Activated T-cell treated with anti-CD3 and anti-CD28 coated beads, Interleukin-2, amount 50 U/mL, for 1 hour (primary cell): ENCODE measurements at regions not wholly inside any gene's neighbourhood (a gene's known extent, or its start where the extent isn't known, plus 50 kb on each side); places are given as distances from the start of the nearest gene placed in this dataset.
"Not testable (repeated sequence)": the region's sequence is repeated elsewhere in the genome, so short reads cannot be mapped to it uniquely, and the experiment has no call there.

Experiments
- DNase-seq: peaks from one replicate; pipeline ENCODE4 v3.0.0-alpha.2; 2020

DNA sequence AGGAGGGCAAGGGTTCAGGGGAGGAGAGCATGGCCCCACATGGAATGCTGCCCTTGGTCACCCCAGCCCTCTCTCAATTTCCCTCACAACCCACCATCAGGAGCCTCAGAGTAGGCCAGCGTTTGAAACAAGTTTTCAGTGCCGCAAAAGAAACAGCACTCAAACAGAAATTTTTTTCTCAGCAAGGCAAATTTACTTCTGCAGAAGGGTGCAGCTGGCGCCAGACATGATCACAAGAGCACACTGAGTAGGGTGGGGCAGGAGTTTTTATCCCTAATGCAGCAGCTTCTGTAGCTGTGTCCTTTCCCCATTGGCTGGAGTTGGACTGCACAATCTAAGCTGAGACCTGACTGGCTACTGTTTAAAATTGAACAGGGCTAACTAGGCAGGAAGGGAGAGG is 287.8 kb upstream of the CDYL start:
- DNase-seq, result no peak

GRCh38 chr6:4487538-4487937 is 288.7 kb upstream of the CDYL start:
- no peak for DNase-seq

DNA sequence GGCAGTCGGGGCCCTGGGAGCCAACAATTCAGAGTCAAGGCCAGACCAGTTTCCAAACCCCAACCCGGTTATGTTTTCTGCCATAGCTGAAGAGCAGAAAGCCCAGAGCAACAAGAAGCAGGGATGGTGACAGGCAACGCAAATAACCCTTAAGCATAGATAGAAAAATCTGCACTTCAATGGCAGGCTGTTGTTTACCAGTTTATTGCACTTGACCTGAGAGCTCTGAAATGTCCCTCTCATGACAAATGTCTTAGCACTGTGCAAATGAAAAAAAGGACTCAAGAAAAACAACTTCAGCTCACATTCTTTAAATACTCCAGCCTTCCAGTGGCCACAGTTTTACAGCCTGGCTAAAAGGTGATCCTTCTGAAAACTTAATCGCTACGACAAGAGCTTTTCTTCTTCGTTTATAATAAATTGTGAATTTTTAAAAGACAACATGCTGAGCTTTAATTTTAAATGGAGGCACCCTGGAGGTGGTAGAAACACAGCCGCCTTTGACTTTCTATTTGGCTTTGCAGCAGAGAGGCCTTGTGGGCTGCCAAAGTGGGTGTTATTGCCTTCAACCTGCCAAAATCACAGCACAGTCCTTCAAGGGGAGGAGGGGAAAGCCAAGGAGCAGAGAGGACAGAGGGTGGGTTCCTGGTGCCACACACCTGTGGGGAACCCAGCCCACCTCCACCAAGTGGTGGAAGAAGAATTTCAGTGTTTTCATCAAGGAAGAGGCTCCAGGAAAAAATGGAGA is 289.5 kb upstream of the CDYL start:
- no peak for DNase-seq

DNA sequence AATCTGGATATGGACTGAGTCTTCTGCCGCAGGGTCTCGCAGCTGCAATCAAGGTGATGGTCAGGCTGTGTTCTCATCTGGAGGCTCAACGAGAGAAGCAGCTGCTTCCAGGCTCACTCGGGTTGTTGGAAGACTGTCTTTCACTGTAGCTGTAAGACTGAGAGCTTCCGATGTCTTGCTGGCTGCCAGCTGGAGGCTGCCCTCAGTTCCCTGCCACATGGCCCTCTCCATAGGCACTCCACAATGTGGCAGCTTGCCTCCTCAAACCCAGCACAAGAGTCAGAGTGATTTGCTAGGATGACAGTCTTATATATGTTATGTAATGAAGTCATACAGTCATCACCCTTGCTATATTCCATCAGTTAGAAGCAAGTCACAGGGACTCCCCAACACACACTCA is 290.5 kb upstream of the CDYL start:
- DNase-seq, result no peak

GRCh38 chr6:4482461-4482860 is 293.7 kb upstream of the CDYL start:
- DNase-seq, result no peak

GRCh38 chr6:4480788-4481735 is 295.1 kb upstream of the CDYL start:
- no peak for DNase-seq

GRCh38 chr6:4478098-4478497 is 298.1 kb upstream of the CDYL start:
- DNase-seq, result no peak

- no peak for DNase-seq
Measured at GRCh38 chr6:4474810-4475209, 301.4 kb upstream of the CDYL start.

- DNase-seq, result no peak
Measured at GRCh38 chr6:4472969-4473642, 303.1 kb upstream of the CDYL start.

- no peak for DNase-seq
Measured at GRCh38 chr6:4472222-4472621, 304.0 kb upstream of the CDYL start.

- not testable (repeated sequence) for DNase-seq
Measured at GRCh38 chr6:4471515-4471914, 304.7 kb upstream of the CDYL start.

DNA sequence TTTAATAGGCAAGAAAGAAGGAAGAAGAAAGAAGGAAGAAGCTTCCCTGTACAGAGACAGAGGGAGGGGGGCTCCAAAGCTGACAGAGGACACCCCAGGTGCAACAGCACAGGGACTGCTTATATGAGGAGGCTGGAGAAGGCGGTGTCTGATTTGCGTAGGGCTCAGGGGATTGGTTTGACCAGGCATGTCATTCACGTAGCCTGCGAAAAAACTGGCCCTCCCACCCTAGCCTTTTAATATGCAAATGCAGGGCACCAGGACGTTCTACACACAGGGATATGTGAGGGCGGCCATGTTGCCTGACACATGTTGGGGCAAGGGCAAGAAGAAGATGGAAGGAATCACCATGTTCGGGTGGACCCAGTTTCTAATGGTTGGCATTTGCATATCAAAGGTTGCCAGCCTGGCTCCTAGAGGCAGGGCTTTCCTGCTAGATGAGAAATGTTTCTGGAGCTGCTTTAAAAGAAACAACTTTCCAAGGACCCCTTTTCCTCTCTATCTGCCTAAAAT is 305.4 kb upstream of the CDYL start:
- no peak for DNase-seq

- no peak for DNase-seq
Measured at GRCh38 chr6:4466769-4467480, 309.3 kb upstream of the CDYL start.

DNA sequence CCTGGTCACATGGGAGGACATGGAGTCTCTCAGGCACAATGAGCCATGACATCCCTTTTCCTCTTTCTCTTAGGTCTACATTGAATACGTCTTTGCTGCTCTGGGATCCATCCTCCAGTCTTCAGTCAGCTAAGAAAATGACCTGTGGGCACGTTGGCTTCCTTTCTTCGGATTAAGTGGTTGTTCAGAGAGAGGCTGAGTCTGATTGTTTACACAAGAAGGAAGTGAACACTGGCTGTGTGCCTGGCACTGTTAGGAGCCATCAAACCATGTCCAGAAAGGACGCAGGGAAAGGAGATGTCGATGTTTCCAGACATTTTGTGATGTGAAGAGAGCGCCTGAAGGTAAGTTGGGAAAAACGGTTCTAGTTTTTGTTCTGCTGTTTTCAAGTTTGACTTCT is 309.9 kb upstream of the CDYL start:
- no peak for DNase-seq

GRCh38 chr6:4464638-4465037 is 311.6 kb upstream of the CDYL start:
- no peak for DNase-seq

GRCh38 chr6:4463236-4463635 is 313.0 kb upstream of the CDYL start:
- DNase-seq, result no peak

GRCh38 chr6:4460586-4461475 is 315.4 kb upstream of the CDYL start:
- no peak for DNase-seq

GRCh38 chr6:4459996-4460395 is 316.2 kb upstream of the CDYL start:
- DNase-seq, result no peak

- no peak for DNase-seq
Measured at GRCh38 chr6:4459032-4459431, 317.2 kb upstream of the CDYL start.

DNA sequence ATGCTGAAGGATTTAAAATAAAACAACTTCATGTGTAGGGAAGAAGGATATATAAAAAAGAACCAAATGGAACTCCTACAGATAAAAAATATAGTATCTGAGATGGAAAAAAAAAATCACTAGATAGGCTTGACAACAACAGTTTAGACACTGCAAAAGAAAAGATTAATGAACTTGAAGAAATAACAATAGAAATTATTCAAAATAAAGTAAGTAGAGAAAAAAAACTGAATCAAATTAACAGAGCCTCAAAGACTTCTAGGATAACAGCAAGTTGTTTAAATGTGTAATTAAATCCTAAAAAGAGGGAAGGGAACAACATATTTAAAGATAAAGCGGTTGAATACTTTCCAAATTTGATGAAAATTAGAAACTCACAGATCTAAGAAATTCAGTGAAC is 316.3 kb upstream of the ECI2 start:
- DNase-seq, result no peak

DNA sequence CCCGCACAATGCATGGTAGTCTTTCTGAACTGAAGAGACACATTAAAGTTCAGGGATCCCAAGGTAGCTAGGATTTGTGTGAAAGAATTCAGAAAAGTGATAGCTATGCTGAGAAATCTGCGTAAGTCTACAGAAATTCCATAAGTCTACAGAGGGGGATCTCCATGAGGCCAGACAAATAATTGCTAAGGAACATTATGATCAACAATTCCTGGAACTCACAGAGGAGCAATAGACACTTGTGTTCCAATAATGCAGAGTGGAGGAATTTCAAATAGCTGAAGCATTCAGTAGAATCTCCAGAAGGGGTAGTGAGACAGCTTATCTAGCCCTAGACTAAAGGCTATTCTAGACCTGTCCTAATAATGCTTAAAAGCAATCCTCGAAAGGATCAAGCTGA is 315.7 kb upstream of the ECI2 start:
- no peak for DNase-seq

DNA sequence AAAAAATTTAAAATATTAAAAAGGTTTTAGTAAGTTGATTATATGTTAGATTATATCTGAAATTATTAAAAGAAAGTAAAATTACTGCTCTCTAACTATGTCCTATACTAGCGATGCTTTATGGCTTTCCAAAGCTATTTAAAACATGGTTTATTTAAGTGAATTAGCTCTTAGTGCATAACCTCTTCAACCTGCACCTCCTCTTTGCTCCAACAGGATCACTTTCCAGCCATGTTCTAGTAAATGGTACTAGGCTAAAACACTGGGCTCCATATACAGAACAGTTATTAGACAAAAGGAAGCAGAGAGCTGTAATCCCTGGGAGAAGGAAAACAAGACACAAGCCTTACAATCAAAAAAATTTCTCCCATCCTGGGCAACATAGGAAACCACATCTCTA is 314.9 kb upstream of the ECI2 start:
- no peak for DNase-seq
